ENCODE measurements at regions not wholly inside any gene's neighbourhood (a gene's known extent, or its start where the extent isn't known, plus 50 kb on each side); places are given as distances from the start of the nearest gene placed in this dataset.

DNA sequence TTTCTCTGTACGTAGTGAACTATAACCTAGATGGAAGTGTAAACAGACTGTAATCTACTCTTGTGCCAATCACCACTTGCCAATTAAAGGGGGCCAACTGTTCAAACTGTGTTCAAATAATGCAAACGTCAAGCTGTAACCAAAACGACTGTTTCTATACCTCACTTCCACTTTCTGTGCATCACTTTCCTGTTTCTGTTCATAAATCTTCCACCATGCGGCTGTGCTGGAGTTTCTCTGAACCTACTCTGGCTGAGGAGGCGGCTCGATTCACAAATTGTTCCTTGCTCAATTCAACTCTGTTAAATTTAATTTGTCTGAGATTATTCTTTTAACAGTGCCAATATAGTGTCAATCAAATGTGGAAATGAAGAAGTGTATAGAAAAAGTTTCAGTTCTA is 206.7 kb upstream of the TBC1D5 start:
- TF ChIP-seq, protein P1, sequence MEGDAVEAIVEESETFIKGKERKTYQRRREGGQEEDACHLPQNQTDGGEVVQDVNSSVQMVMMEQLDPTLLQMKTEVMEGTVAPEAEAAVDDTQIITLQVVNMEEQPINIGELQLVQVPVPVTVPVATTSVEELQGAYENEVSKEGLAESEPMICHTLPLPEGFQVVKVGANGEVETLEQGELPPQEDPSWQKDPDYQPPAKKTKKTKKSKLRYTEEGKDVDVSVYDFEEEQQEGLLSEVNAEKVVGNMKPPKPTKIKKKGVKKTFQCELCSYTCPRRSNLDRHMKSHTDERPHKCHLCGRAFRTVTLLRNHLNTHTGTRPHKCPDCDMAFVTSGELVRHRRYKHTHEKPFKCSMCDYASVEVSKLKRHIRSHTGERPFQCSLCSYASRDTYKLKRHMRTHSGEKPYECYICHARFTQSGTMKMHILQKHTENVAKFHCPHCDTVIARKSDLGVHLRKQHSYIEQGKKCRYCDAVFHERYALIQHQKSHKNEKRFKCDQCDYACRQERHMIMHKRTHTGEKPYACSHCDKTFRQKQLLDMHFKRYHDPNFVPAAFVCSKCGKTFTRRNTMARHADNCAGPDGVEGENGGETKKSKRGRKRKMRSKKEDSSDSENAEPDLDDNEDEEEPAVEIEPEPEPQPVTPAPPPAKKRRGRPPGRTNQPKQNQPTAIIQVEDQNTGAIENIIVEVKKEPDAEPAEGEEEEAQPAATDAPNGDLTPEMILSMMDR (IDR thresholded peaks at IDR 0.05; ENCODE audit: insufficient read depth, low read length, poor library complexity, severe bottlenecking): no peak
- no peak for TF ChIP-seq EZH2phosphoT487 (conservative IDR thresholded peaks at IDR 0.05; ENCODE audit: low read length)

Data from SU-DHL-6 (cell line).